ENCODE measurements at regions not wholly inside any gene's neighbourhood (a gene's known extent, or its start where the extent isn't known, plus 50 kb on each side); places are given as distances from the start of the nearest gene placed in this dataset.

- Histone ChIP-seq H3K27me3 (ENCODE audit: insufficient read depth, low read length) (no peaks in the 10 kb centered on the region), H3K9me3 (ENCODE audit: low read length) (no peaks in the 10 kb centered on the region), H3K27ac (ENCODE audit: low read depth, low read length, poor library complexity, severe bottlenecking) (no peak overlapping the region), H3K36me3 (ENCODE audit: insufficient read depth, low read length) (no peaks in the 10 kb centered on the region), H3K4me1 (ENCODE audit: insufficient read depth, low read length, severe bottlenecking) (no peaks in the 10 kb centered on the region), H3K79me2 (ENCODE audit: insufficient read depth, low read length) (no peaks in the 10 kb centered on the region), H3K4me2 (ENCODE audit: low read length) (no peak overlapping the region), H3K4me3 (ENCODE audit: low read depth, low read length, poor library complexity, severe bottlenecking) (no peak overlapping the region), H3K9ac (ENCODE audit: low read length) (no peak overlapping the region), H3F3A (ENCODE audit: insufficient read depth, low read length) (no peaks in the 10 kb centered on the region), H4K20me1 (ENCODE audit: insufficient read depth, low read length) (no peaks in the 10 kb centered on the region), H2AFZ (ENCODE audit: low read length) (no peak overlapping the region), H3K9me2 (ENCODE audit: low read depth, low read length) (no peaks in the 10 kb centered on the region)
- TF ChIP-seq, protein P1, sequence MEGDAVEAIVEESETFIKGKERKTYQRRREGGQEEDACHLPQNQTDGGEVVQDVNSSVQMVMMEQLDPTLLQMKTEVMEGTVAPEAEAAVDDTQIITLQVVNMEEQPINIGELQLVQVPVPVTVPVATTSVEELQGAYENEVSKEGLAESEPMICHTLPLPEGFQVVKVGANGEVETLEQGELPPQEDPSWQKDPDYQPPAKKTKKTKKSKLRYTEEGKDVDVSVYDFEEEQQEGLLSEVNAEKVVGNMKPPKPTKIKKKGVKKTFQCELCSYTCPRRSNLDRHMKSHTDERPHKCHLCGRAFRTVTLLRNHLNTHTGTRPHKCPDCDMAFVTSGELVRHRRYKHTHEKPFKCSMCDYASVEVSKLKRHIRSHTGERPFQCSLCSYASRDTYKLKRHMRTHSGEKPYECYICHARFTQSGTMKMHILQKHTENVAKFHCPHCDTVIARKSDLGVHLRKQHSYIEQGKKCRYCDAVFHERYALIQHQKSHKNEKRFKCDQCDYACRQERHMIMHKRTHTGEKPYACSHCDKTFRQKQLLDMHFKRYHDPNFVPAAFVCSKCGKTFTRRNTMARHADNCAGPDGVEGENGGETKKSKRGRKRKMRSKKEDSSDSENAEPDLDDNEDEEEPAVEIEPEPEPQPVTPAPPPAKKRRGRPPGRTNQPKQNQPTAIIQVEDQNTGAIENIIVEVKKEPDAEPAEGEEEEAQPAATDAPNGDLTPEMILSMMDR (IDR thresholded peaks at IDR 0.05; ENCODE audit: low read length), result no peak
These were observed 700.8 kb downstream of the RFPL4B start for GRCh38 chr6:113047932-113048331.

- Histone ChIP-seq H3K36me3 (ENCODE audit: insufficient read depth, low read length) (no peaks in the 10 kb centered on the region), H3K27ac (ENCODE audit: low read depth, low read length, poor library complexity, severe bottlenecking) (no peak overlapping the region), H3K9me3 (ENCODE audit: low read length) (no peaks in the 10 kb centered on the region), H3F3A (ENCODE audit: insufficient read depth, low read length) (no peaks in the 10 kb centered on the region), H3K79me2 (ENCODE audit: insufficient read depth, low read length) (no peaks in the 10 kb centered on the region), H4K20me1 (ENCODE audit: insufficient read depth, low read length) (no peaks in the 10 kb centered on the region), H3K4me2 (ENCODE audit: low read length) (no peak overlapping the region), H3K4me1 (ENCODE audit: insufficient read depth, low read length, severe bottlenecking) (no peaks in the 10 kb centered on the region), H3K4me3 (ENCODE audit: low read depth, low read length, poor library complexity, severe bottlenecking) (no peak overlapping the region), H2AFZ (ENCODE audit: low read length) (no peak overlapping the region), H3K9me2 (ENCODE audit: low read depth, low read length) (no peaks in the 10 kb centered on the region), H3K9ac (ENCODE audit: low read length) (no peak overlapping the region), H3K27me3 (ENCODE audit: insufficient read depth, low read length) (no peaks in the 10 kb centered on the region)
- TF ChIP-seq, protein P1 (IDR thresholded peaks at IDR 0.05; ENCODE audit: low read length), result no peak
- no peak for TF ChIP-seq EZH2 (IDR thresholded peaks at IDR 0.05; ENCODE audit: borderline replicate concordance, low read length)
These were observed 701.6 kb downstream of the RFPL4B start for GRCh38 chr6:113048741-113049140.

DNA sequence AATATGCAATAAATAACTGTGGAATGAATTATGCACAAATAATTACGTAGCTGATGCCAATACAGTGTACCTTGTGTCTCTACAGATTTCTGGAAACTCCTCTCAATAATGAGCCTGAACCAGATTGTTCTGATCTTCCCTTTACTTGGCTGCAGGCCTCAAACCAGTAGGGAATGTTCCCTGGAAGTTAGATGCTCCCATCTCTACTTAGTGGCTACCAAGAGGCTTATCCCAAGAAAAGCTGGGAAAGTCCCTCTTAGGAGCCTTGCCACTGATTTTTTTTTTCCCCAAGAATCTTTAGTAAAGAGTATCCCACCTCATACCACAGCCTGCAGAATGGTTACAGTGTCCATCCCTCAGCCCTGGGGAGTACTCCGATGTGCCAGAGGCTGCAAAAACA, 702.1 kb downstream of the RFPL4B start:
- no peaks in the 10 kb centered on the region for H3K27me3 ChIP-seq (ENCODE audit: insufficient read depth, low read length)
- H2AFZ ChIP-seq (ENCODE audit: low read length), result no peak overlapping the region
- no peaks in the 10 kb centered on the region for H3K4me1 ChIP-seq (ENCODE audit: insufficient read depth, low read length, severe bottlenecking)
- H3K9ac ChIP-seq (ENCODE audit: low read length), result no peak overlapping the region
- no peaks in the 10 kb centered on the region for H3K9me2 ChIP-seq (ENCODE audit: low read depth, low read length)
- H3K4me3 ChIP-seq (ENCODE audit: low read depth, low read length, poor library complexity, severe bottlenecking), result no peak overlapping the region
- no peaks in the 10 kb centered on the region for H3K36me3 ChIP-seq (ENCODE audit: insufficient read depth, low read length)
- no peak overlapping the region for H3K4me2 ChIP-seq (ENCODE audit: low read length)
- H3K27ac ChIP-seq (ENCODE audit: low read depth, low read length, poor library complexity, severe bottlenecking), result no peak overlapping the region
- TF ChIP-seq, protein P1 (IDR thresholded peaks at IDR 0.05; ENCODE audit: low read length), result no peak
- no peak for TF ChIP-seq EZH2 (IDR thresholded peaks at IDR 0.05; ENCODE audit: borderline replicate concordance, low read length)
- H3K79me2 ChIP-seq (ENCODE audit: insufficient read depth, low read length), result no peaks in the 10 kb centered on the region
- no peaks in the 10 kb centered on the region for H4K20me1 ChIP-seq (ENCODE audit: insufficient read depth, low read length)
- H3K9me3 ChIP-seq (ENCODE audit: low read length), result no peaks in the 10 kb centered on the region
- no peaks in the 10 kb centered on the region for H3F3A ChIP-seq (ENCODE audit: insufficient read depth, low read length)
